HepG2 (cell line): ENCODE measurements at regions not wholly inside any gene's neighbourhood (a gene's known extent, or its start where the extent isn't known, plus 50 kb on each side); places are given as distances from the start of the nearest gene placed in this dataset.

Source experiments
- HMGXB3 ChIP-seq: sonication (generic); formaldehyde crosslinking; IDR thresholded peaks from 2 replicates; pipeline ENCODE4 v1.4.0; 2020; ENCODE audit warnings: missing genetic modification reagents, borderline replicate concordance
- ZNF530 ChIP-seq: sonication (generic); formaldehyde crosslinking; IDR thresholded peaks from 2 replicates; pipeline ENCODE4 v1.5.0; 2020; ENCODE audit warnings: low read depth, mild to moderate bottlenecking, missing genetic modification reagents
- ZNF782 ChIP-seq: sonication (generic); formaldehyde crosslinking; IDR thresholded peaks from 2 replicates; pipeline ENCODE4 v1.4.0; 2020; ENCODE audit warnings: missing genetic modification reagents, mild to moderate bottlenecking, borderline replicate concordance
- ZNF792 ChIP-seq: IDR thresholded peaks from 2 replicates; pipeline ENCODE4 v1.6.1; 2016
- TF ChIP-seq, protein P1 (sequence below), 2 experiments: fragments of 450-650 bp in 1 of 2; sonication (generic) in 1 of 2; formaldehyde crosslinking in 1 of 2; IDR thresholded peaks; 2 replicates each; pipeline versions ENCODE4 v1.6.1 to v1.8.0; 2016 to 2022; ENCODE audit warnings: antibody characterized with exemption in 1 of 2, mild to moderate bottlenecking in 1 of 2, missing genetic modification reagents in 1 of 2

DNA sequence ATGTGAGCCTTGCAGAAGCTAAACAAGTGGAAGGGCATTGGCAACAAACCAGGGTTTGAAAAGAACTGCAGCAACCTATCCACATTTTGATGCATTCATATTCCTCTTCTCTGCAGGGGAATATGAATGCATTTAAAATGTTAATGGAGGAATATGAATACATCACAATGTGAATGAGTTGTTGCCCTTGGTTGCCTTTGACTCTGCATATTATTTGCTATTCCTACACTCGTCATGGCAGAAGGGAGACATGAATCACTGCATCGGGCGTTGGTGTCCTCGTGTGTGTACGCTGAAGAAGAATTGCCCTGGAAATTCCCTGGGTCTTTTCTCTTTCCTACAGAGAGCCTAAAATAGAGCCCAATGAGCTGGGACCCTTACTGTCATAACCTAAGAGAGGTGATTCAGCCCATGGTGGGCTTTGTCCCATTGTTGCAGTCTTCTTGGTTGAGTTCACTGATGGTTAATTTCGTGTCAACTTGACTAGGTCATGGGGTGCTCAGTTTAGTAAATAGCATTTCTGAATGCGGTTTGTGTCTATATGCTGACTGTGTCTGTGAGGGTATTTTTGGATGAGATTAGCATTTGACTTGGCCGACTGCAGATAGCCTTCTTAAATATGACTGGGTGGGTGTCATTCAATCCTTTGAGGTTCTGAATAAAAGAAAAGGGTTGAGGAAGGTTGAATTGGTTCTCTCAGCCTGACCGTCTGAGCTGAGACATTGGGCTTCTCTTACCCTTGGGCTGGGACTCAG lies 1422.9 kb upstream of the TMEM132C start (continued):
- TF ChIP-seq, protein P1, sequence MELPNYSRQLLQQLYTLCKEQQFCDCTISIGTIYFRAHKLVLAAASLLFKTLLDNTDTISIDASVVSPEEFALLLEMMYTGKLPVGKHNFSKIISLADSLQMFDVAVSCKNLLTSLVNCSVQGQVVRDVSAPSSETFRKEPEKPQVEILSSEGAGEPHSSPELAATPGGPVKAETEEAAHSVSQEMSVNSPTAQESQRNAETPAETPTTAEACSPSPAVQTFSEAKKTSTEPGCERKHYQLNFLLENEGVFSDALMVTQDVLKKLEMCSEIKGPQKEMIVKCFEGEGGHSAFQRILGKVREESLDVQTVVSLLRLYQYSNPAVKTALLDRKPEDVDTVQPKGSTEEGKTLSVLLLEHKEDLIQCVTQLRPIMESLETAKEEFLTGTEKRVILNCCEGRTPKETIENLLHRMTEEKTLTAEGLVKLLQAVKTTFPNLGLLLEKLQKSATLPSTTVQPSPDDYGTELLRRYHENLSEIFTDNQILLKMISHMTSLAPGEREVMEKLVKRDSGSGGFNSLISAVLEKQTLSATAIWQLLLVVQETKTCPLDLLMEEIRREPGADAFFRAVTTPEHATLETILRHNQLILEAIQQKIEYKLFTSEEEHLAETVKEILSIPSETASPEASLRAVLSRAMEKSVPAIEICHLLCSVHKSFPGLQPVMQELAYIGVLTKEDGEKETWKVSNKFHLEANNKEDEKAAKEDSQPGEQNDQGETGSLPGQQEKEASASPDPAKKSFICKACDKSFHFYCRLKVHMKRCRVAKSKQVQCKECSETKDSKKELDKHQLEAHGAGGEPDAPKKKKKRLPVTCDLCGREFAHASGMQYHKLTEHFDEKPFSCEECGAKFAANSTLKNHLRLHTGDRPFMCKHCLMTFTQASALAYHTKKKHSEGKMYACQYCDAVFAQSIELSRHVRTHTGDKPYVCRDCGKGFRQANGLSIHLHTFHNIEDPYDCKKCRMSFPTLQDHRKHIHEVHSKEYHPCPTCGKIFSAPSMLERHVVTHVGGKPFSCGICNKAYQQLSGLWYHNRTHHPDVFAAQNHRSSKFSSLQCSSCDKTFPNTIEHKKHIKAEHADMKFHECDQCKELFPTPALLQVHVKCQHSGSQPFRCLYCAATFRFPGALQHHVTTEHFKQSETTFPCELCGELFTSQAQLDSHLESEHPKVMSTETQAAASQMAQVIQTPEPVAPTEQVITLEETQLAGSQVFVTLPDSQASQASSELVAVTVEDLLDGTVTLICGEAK (IDR thresholded peaks at IDR 0.05): no peak
- TF ChIP-seq, protein P1 (CRISPR knock-in tag; IDR thresholded peaks at IDR 0.05): no peak
- no peak for TF ChIP-seq HMGXB3 (CRISPR knock-in tag)
- TF ChIP-seq ZNF530: no peak
- no peak for TF ChIP-seq ZNF782 (CRISPR knock-in tag)
- no peak for TF ChIP-seq ZNF792 (CRISPR knock-in tag)
